ENCODE measurements at regions not wholly inside any gene's neighbourhood (a gene's known extent, or its start where the extent isn't known, plus 50 kb on each side); places are given as distances from the start of the nearest gene placed in this dataset.

DNA sequence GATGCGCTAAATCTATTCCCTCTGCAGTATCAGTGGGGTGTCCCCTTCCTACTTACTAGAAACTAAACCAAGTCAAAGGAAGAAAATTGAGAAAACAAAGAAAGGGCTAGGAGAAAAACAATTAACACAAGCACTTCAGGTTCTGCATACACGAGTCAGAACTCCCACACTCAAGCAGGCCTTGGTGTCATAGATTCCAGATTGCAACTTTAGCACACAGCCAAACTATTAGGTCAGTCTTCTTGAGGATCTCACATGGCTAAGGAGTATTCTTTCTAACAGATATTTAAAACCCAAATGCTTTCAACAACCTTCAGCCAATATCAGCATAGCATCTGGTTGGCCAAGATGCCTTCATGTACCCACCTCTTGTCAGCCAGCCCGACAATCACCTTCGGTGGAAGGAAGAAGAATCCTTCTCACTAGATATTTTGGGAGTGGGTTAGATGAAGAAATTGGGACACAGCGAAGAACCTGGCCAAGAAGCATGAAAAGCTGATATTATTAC is 340.0 kb downstream of the VPS13C start:
- no peak for TF ChIP-seq EZH2 (IDR thresholded peaks at IDR 0.05; ENCODE audit: insufficient read depth, poor library complexity, severe bottlenecking)
- TF ChIP-seq EZH2phosphoT487 (IDR thresholded peaks at IDR 0.05; ENCODE audit: insufficient read depth, low read depth), result no peak
